ENCODE measurements at regions not wholly inside any gene's neighbourhood (a gene's known extent, or its start where the extent isn't known, plus 50 kb on each side); places are given as distances from the start of the nearest gene placed in this dataset.
"Not testable (repeated sequence)": the region's sequence is repeated elsewhere in the genome, so short reads cannot be mapped to it uniquely, and the experiment has no call there.

DNA sequence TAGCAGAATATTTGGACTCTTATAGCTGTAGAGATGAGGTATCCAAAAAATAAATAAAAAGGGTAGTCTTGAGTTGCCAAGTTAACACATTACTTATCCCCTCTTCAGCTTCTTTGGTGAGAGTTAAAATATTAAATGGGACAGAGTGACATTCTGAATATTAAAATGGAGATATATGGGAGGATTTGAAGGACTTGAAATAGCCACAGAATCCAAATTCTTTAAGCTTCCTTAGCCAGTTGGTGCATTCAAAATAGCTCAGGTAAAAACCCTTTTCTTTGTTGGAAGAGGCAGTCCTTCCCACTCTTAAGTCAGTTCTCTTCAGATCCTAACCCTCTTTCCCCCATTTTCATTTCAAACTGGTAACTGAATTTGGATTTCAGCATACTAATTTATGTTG, 130.1 kb upstream of the KLF12 start:
- DNase-seq = no peak

- not testable (repeated sequence) for DNase-seq
Measured at GRCh38 chr13:74260420-74260819, 126.2 kb upstream of the KLF12 start.

- no peak for DNase-seq
Measured at GRCh38 chr13:74259641-74260040, 125.4 kb upstream of the KLF12 start.

GRCh38 chr13:74258961-74259360, 124.8 kb upstream of the KLF12 start:
- no peak for DNase-seq

DNA sequence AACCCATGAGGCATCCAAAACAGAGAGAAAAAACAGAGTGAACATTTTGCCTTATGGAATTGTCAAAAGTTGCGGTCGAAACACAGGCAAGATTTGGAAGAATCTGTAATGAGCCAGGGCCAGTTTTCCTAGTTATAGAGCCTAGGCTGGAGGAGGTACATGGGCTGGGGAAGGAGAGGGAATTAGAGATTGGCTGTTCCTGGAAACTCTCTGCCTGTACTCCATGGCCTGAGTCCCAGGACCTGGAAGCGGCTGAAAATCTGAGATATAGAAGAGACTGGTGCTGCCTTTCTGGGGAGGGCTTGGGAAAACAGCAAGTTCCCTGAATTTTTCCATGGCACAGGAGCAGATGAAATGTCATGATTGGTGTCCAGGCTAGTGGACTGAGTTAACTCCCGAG, 122.8 kb upstream of the KLF12 start:
- no peak for DNase-seq

DNA sequence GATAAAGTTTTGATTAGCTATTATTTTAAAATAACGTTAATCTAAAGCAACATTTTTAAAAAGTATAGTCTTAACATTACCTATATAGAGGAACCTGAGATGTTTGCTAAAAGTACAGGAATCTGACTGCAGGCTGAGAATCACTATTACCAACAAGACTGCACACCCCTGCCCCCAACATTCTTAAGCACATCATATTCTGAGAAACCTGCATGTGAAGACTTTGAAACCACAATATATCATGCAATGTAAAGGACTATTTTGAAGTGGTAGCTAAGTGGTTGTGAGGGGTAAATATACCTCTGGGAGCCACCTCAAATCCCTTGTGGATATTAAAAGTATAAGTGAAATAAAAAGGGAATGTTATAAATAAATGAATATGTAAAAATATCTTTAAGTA, 119.0 kb upstream of the KLF12 start:
- no peak for DNase-seq

DNA sequence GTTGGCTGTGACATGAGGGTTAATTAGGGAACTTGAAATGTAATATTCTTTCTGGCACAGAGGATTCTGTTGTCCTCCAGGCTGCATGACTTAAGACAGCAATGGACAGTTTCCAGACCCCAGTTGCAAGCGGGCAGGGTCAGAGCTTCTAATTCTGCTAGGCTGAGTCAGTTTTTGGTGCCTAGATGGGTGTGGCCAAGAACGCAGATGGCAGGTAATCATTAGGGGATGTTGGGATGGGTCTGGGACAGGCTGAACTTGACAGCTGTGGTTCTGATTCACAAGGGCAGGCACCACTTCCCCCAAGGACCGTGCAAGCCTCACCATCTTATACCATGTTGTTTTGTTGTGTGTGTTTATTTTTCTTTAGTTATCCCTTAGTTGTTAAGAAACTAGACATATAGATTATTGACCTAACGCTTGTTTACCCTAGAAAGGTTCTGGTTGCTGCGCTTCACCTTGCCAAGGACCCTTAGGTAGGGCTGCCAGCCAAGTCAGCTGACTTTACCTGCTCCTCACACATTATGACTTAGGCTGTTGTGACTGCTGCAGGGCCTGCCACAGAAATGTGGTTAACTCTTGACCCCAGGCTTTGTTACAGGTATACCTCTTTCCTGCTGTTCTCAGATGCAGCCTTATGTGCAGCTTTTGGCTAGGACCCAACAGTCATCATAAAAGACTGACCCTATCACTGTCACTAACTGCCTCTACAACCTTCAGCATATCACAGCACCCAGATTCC, 117.7 kb upstream of the KLF12 start:
- DNase-seq = no peak

DNA sequence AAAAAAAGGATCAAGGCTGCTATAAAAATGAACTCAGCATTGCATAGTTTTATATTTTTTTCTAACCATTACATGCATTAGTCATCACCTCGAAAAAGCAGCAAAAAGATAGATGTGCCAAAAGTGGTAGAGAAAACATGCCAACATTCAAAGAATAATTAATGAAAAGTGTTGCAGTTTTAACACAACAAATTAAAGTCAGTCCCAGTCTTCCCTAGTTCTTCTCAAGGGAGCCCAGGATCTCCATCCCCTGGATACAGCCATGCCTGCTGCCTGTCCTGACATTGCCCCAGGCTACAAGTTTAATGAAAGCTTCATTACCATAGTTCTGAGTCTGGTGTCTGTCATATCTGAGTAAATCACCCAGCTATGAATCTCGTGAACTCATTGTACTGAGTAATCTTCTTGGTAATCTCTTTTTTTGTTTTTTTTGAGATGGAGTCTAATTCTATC, 116.6 kb upstream of the KLF12 start:
- DNase-seq = no peak

GRCh38 chr13:74248477-74248876, 114.3 kb upstream of the KLF12 start:
- no peak for DNase-seq

DNA sequence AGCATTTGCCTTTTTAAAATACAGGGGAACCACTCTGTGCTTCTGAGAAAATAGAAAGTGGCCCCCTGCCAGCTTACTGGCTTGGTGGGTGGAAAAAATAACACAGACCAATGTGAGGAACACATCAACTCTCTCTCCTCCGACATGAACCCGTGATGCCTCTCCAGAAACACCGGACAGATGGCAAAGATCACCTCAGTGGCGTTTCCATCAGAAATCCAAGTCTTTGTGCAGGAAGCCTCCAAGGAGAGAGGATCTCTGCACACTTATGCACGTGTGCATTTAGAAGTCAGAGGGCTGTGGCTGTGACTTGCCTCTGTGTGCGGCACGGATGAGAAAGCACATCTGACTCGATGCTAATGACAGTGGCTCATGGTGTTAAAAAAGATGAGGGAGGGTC, 112.3 kb upstream of the KLF12 start:
- DNase-seq = peak; percentile 71

GRCh38 chr13:74243637-74244526, 109.7 kb upstream of the KLF12 start:
- DNase-seq = no peak

GRCh38 chr13:74241343-74241742, 107.1 kb upstream of the KLF12 start:
- DNase-seq = not testable (repeated sequence)

GRCh38 chr13:74230984-74231501, 96.8 kb upstream of the KLF12 start:
- no peak for DNase-seq

GRCh38 chr13:74229242-74229641, 95.0 kb upstream of the KLF12 start:
- DNase-seq = no peak

- no peak for DNase-seq
Measured at GRCh38 chr13:74227476-74228158, 93.4 kb upstream of the KLF12 start.

- DNase-seq = no peak
Measured at GRCh38 chr13:74226791-74227475, 92.7 kb upstream of the KLF12 start.

DNA sequence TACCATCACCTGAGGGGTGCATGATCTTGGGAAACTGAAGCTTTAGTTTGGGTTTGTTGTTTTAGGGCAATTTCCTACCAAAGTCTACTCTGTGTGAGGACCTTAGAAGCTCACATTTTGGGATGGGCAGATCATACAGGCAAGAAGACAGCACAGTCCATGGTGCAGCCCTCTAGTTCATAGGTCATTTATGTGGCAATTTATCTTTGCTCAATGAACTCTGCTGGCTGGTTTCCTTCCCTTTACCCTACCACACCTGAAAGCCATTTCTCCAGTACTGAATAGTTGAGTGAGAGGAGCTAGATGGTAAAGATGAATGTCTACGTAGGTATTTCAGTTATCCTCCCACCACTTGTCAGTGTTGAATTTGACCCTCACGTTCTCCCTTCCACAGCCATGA, 87.5 kb upstream of the KLF12 start:
- no peak for DNase-seq

DNA sequence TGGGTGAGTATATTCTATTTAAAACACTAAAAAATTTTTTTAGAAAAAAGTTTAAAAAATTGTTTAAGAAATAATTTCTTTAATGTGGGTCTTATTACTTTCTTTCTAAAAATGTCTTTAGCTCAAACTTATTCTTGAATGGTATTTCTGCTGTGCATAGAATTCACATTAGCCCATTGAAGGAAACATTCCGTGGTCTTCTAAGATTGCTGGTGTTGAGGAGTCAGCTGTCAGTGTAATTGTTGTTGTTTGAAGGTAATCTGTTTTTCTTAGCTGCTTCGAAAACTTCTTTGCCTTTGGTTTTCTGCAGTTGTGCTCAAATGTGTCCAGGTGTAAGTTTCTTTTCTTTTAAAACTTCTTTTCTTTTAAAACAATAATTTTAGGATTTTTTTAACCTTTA, 85.4 kb upstream of the KLF12 start:
- no peak for DNase-seq

DNA sequence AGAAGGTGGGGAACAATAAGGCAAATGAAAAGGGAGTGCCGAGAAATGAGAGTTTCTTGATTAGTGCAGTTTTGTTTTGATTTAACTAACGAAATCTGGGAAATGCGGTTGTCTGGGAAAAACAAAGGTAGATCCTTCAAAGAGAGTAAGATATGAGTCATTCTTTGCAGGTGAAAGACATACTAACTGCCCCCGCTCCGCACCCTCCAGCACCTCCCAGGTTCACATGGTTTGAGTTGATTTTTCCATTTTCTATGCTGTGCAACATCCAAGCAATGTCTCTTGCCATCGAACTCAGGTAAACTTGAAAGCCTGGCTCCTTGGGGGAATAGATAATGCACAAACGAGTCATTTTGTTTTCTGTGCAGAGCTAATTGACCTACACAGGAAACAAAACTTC, 84.1 kb upstream of the KLF12 start:
- DNase-seq = no peak

GRCh38 chr13:74217811-74218210, 83.6 kb upstream of the KLF12 start:
- DNase-seq = no peak

DNA sequence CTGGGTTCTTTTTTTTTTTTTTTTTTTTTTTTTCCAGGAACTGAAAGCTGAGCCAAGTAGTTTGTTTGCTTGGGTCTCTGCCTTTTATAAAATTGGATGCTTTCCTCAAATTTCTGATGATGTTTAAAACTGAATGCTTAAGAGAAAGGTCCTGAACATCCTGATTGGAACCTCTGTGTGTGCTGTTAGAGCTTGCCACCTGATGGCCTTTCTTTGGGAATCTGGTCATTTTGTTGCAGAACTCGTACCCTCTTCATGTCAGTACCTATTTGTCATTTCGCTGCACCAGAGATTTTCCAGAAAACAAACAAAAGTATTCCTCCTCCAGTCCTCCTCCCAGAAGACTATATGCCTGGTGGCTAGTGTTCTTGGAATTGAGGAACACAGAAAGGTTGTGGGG, 81.2 kb upstream of the KLF12 start:
- DNase-seq = no peak

DNA sequence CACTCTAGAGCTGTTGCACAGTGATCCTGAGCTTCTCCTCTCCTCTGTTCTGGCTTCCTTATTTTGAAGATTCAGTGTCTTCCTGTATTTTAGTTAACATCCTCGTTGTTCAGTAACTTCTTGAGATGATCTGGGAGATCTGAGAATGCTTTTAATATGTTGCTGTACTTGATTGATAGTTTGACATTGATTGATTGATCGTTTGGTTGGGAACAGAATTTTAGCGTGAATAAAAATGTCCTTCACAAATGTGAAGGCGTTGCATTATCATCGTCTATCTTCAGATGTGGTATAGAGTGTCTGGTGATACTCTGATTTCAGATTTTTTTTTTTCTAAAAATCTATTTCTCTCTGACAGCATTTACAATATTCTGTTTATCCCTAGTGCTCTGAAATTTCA, 80.1 kb upstream of the KLF12 start:
- DNase-seq = no peak
